Activated CD8-positive, alpha-beta T cell treated with anti-CD3 and anti-CD28 coated beads for 36 hours (primary cell): ENCODE measurements at regions not wholly inside any gene's neighbourhood (a gene's known extent, or its start where the extent isn't known, plus 50 kb on each side); places are given as distances from the start of the nearest gene placed in this dataset.

Experiments used
- ATAC-seq: fragments of 200-7000 bp; cut with Tn5 transposase; one replicate; pipeline ENCODE4 v1.10.0; 2021; ENCODE audit warnings: mild to moderate bottlenecking, moderate library complexity
- CTCF ChIA-PET: fragments of 350-600 bp; sonication (Branson Sonifier 250); formaldehyde crosslinking; loops from one replicate; lab custom pipeline; 2021; ENCODE audit warnings: antibody characterized with exemption; lab: Charles Lee
- POLR2A ChIA-PET: fragments of 350-600 bp; sonication (Branson Sonifier 250); formaldehyde crosslinking; loops from one replicate; lab custom pipeline; 2021; ENCODE audit warnings: antibody characterized with exemption; lab: Charles Lee
- DNase-seq: peaks from one replicate; pipeline ENCODE4 v3.0.0-alpha.2; 2020
- H3K27ac Mint-ChIP-seq: one replicate; pipeline ENCODE4 v1.8.0; 2021; ENCODE audit warnings: mild to moderate bottlenecking, mixed read lengths
- H3K27me3 Mint-ChIP-seq: one replicate; pipeline ENCODE4 v1.8.0; 2021; ENCODE audit warnings: mixed read lengths
- H3K36me3 Mint-ChIP-seq: one replicate; pipeline ENCODE4 v1.8.0; 2021; ENCODE audit warnings: low read depth, mixed read lengths
- H3K4me1 Mint-ChIP-seq: one replicate; pipeline ENCODE4 v1.8.0; 2021; ENCODE audit warnings: low read depth, mixed read lengths
- H3K4me3 Mint-ChIP-seq: one replicate; pipeline ENCODE4 v1.8.0; 2021; ENCODE audit warnings: mild to moderate bottlenecking, moderate library complexity, mixed read lengths
- H3K9me3 Mint-ChIP-seq: one replicate; pipeline ENCODE4 v1.8.0; 2021; ENCODE audit warnings: mixed read lengths
- intact Hi-C: fragments of 100-400 bp; cut with micrococcal nuclease; formaldehyde crosslinking; loops from one replicate; pipeline ENCODE4 v1.10.0; 2022
- TF ChIP-seq, protein P1 (sequence below): fragments of 200-600 bp; IDR thresholded peaks from one replicate; pipeline ENCODE4 v1.8.0; 2022; ENCODE audit warnings: antibody characterized with exemption, mild to moderate bottlenecking

DNA sequence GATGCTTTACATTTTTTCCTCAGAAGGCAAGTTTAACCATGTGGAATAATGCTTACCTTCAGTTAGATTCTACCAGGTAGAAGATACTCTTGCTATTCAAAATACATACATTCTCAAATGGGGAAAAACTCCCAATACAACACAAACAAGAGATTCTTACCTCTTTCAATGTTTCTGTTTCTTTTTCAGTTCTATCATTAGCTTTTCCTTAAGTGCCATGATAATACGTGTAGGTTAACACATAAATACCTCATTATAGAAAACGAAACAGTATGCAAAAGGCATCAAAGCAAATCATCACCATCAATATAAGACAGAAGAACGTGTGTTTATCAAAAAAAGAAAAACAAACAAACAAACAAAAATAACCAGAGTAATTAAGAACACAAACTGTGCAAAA, 300.7 kb upstream of the ROBO1 start:
- POLR2A ChIA-PET, result no interaction called here
- intact Hi-C loops, result no loop called here
- ATAC-seq, result no peak

DNA sequence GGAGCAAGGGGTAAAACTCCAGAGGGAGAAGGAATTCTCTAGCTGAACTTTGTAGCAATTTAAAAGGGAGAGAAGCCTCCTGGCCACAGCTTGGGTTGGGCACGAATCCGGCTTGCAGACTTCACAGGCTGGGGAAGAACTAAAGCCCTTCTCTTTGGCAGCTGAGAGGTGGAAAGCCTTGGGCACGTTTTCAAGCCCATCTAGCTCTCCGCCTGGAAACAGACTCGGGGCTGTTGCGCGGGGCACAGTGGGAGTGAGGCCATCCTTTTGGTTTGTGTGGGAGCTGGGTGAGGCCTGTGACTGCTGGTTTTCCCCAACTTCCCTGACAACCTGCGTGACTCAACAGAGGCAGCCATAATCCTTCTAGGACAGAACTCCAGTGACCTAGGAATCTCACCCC, 295.7 kb upstream of the ROBO1 start:
- Mint-ChIP-seq H3K27me3 (no peaks in the 10 kb centered on the region), H3K9me3 (peaks cover 6% of the 10 kb centered on the region), H3K4me3 (no peak overlapping the region), H3K4me1 (no peaks in the 10 kb centered on the region), H3K27ac (no peak overlapping the region), H3K36me3 (no peaks in the 10 kb centered on the region)
- intact Hi-C loops, result no loop called here
- ChIA-PET CTCF (no interaction called here), POLR2A (no interaction called here)
- TF ChIP-seq, protein P1, sequence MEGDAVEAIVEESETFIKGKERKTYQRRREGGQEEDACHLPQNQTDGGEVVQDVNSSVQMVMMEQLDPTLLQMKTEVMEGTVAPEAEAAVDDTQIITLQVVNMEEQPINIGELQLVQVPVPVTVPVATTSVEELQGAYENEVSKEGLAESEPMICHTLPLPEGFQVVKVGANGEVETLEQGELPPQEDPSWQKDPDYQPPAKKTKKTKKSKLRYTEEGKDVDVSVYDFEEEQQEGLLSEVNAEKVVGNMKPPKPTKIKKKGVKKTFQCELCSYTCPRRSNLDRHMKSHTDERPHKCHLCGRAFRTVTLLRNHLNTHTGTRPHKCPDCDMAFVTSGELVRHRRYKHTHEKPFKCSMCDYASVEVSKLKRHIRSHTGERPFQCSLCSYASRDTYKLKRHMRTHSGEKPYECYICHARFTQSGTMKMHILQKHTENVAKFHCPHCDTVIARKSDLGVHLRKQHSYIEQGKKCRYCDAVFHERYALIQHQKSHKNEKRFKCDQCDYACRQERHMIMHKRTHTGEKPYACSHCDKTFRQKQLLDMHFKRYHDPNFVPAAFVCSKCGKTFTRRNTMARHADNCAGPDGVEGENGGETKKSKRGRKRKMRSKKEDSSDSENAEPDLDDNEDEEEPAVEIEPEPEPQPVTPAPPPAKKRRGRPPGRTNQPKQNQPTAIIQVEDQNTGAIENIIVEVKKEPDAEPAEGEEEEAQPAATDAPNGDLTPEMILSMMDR, result no peak
- DNase-seq, result no peak
- no peak for ATAC-seq

More for the DNA sequence above, 300.7 kb upstream of the ROBO1 start:
- H3K4me1 Mint-ChIP-seq, result no peaks in the 10 kb centered on the region
- H3K36me3 Mint-ChIP-seq, result no peaks in the 10 kb centered on the region
- H3K27me3 Mint-ChIP-seq, result no peaks in the 10 kb centered on the region
- CTCF ChIA-PET, result no interaction called here
- peaks cover 10% of the 10 kb centered on the region for H3K9me3 Mint-ChIP-seq
- no peak overlapping the region for H3K27ac Mint-ChIP-seq
- no peak overlapping the region for H3K4me3 Mint-ChIP-seq
- DNase-seq, result no peak
- TF ChIP-seq, protein P1, result no peak

DNA sequence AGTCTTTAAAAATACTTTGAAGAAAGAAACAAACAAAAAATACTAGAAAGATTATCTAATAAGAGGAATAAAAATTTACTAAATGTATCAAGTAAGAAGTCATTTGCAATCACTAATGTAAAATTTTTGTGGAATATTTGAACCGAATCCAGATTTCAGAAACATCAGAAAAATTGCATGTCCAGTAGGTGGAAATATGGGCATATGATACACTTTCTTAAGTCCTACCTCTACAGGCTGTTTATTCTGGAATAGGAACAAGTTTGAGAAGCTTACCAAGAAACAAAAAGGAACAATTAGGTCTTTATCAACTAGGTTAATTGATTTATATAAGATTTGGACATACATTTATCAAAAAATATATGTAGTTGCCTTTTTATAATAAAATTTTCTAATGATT, 292.9 kb upstream of the ROBO1 start:
- H3K9me3 Mint-ChIP-seq, result peaks cover 4% of the 10 kb centered on the region
- no peaks in the 10 kb centered on the region for H3K27me3 Mint-ChIP-seq
- intact Hi-C loops, result no loop called here
- TF ChIP-seq, protein P1, result no peak
- ChIA-PET CTCF (no interaction called here), POLR2A (no interaction called here)
- H3K27ac Mint-ChIP-seq, result no peak overlapping the region
- H3K4me3 Mint-ChIP-seq, result no peak overlapping the region
- DNase-seq (no peak), ATAC-seq (no peak)
- no peaks in the 10 kb centered on the region for H3K36me3 Mint-ChIP-seq
- H3K4me1 Mint-ChIP-seq, result no peaks in the 10 kb centered on the region

DNA sequence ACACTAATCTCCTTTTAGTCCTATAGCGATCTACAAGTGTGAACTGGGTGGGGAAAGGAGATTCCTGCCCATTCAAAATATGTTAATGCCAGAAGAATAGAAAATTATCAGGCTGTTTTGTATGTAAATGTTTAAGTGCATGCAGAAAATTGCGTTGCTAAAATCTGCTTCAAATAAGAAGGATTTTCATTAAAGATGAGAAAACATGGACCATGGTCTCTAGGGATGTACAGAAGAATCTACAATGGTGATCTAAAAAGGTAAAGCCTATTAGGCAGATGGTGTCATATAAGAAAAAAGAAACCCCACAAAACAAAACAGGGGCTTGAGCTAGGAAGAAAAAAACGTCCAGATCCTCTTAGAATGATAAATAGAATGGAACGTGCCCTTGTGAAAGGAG, 287.5 kb upstream of the ROBO1 start:
- Mint-ChIP-seq H3K27me3 (no peaks in the 10 kb centered on the region), H3K4me3 (no peak overlapping the region), H3K4me1 (no peaks in the 10 kb centered on the region), H3K9me3 (peaks cover 7% of the 10 kb centered on the region), H3K27ac (no peak overlapping the region), H3K36me3 (no peaks in the 10 kb centered on the region)
- ChIA-PET POLR2A (no interaction called here), CTCF (no interaction called here)
- TF ChIP-seq, protein P1, result no peak
- DNase-seq, result no peak
- intact Hi-C loops, result no loop called here
- no peak for ATAC-seq

DNA sequence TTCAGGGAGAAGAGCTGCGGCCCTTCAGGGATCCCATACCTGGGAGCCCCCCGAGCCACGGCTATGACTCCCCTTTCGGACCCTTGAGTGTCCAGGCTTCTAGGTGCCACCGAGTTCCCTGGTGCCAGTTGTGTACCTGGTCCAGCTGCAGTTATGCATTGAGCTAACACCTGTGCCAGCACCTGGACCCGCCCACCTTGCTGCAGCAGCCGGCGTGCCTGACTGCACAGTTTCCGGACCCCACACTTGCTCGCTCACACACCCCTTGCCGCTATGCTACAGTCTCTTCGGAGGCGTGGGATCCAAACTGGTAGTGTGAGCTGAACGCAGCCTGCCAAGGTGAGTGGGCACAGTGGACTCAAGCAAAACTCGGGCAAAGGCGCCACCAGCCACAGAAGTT, 284.5 kb upstream of the ROBO1 start:
- Mint-ChIP-seq H3K36me3 (no peaks in the 10 kb centered on the region), H3K4me3 (no peak overlapping the region), H3K4me1 (no peaks in the 10 kb centered on the region), H3K27ac (no peak overlapping the region), H3K9me3 (peaks cover 6% of the 10 kb centered on the region), H3K27me3 (no peaks in the 10 kb centered on the region)
- DNase-seq (no peak), ATAC-seq (no peak)
- ChIA-PET CTCF (no interaction called here), POLR2A (no interaction called here)
- TF ChIP-seq, protein P1, result no peak
- intact Hi-C loops, result no loop called here
